GM23248 (cell line): ENCODE measurements at regions not wholly inside any gene's neighbourhood (a gene's known extent, or its start where the extent isn't known, plus 50 kb on each side); places are given as distances from the start of the nearest gene placed in this dataset.

Source experiments
- EZH2 ChIP-seq: fragments of 200-600 bp; sonication (generic); IDR thresholded peaks from 2 replicates; pipeline ENCODE4 v1.6.1; 2018; ENCODE audit warnings: antibody characterized with exemption, mild to moderate bottlenecking; ENCODE audit not compliant: insufficient read depth, poor library complexity, severe bottlenecking
- EZH2phosphoT487 ChIP-seq: fragments of 200-600 bp; sonication (generic); IDR thresholded peaks from 2 replicates; pipeline ENCODE4 v1.6.1; 2018; ENCODE audit warnings: antibody characterized with exemption, moderate library complexity, mild to moderate bottlenecking, low read depth; ENCODE audit not compliant: insufficient read depth

- no peak for TF ChIP-seq EZH2phosphoT487
- no peak for TF ChIP-seq EZH2
Observed at GRCh38 chr20:12256806-12257205, 339.1 kb downstream of the BTBD3 start.
